Breast epithelium (tissue), 4 donors: ENCODE measurements at regions not wholly inside any gene's neighbourhood (a gene's known extent, or its start where the extent isn't known, plus 50 kb on each side); places are given as distances from the start of the nearest gene placed in this dataset.
A peak's percentile ranks its signal among the peaks of the same experiment; 100 is the strongest.

Experiments used
- DNase-seq, 2 donors: peaks; one replicate each; pipeline ENCODE4 v3.0.0-alpha.2; 2019; ENCODE audit warnings: low spot score in 2 of 2
- H3K27ac ChIP-seq, 2 donors: fragments of 200-600 bp; sonication (generic) in 1 of 2; one replicate each; pipeline ENCODE4 v1.5.1; 2016 to 2019; ENCODE audit warnings: mild to moderate bottlenecking in 1 of 2
- H3K27me3 ChIP-seq, 2 donors: fragments of 200-600 bp; sonication (generic) in 1 of 2; one replicate each; pipeline versions ENCODE4 v1.5.1 to v1.6.0; 2017 to 2019; ENCODE audit warnings: control low read depth in 1 of 2, mild to moderate bottlenecking in 1 of 2
- H3K36me3 ChIP-seq: fragments of 200-600 bp; one replicate; pipeline ENCODE4 v1.5.1; 2019
- H3K4me1 ChIP-seq, 2 donors: fragments of 200-600 bp; sonication (generic); one replicate each; pipeline ENCODE4 v1.5.1; 2016 to 2019; ENCODE audit warnings: control low read depth in 1 of 2
- H3K4me3 ChIP-seq, 3 donors: fragments of 200-600 bp; sonication (generic); 1 replicate in 2 of 3; 2 replicates in 1 of 3; pipeline ENCODE4 v1.5.1; 2016 to 2019; ENCODE audit warnings: mild to moderate bottlenecking in 3 of 3, moderate library complexity in 2 of 3
- H3K9me3 ChIP-seq, 2 donors: fragments of 200-600 bp; sonication (generic) in 1 of 2; one replicate each; pipeline ENCODE4 v1.5.1; 2016 to 2019; ENCODE audit warnings: control low read depth in 1 of 2
- POLR2A ChIP-seq: fragments of 450-650 bp; IDR thresholded peaks from one replicate; pipeline ENCODE4 v1.6.1; 2016; ENCODE audit warnings: antibody characterized with exemption, mild to moderate bottlenecking, moderate library complexity
- POLR2AphosphoS5 ChIP-seq, 3 donors: sonication (generic); formaldehyde crosslinking; IDR thresholded peaks; one replicate each; pipeline ENCODE4 v1.6.1; 2017; ENCODE audit warnings: antibody characterized with exemption in 3 of 3
- intact Hi-C: fragments of 100-400 bp; cut with DNase I; formaldehyde crosslinking; loops from one replicate; pipeline ENCODE4 v1.15.1; 2023; ENCODE audit warnings: low total_unique reads
- TF ChIP-seq, protein P1 (sequence below), 3 donors: fragments of 450-650 bp; IDR thresholded peaks; one replicate each; pipeline ENCODE4 v1.5.1; 2016 to 2017; ENCODE audit warnings: antibody characterized with exemption in 3 of 3, mild to moderate bottlenecking in 3 of 3, moderate library complexity in 3 of 3

DNA sequence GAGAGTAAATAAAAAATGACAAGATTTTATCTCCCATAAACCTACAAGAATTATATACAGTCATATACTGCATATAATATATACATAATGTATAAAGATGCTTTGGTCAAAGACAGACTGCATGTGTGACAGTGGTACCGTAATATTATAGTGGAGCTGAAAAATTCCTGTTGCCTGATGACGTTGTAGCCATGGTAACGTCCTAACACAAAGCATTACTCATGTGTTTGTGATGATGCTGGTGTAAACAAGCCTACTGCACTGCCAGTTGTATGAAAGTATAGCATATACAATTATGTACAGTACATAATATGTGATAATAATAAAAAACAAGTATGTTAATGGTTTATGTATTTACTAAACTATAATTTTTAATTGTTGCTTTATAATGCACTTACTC lies 245.2 kb upstream of the CENPE start:
- no peak for DNase-seq
- intact Hi-C loops, result no loop called here
- H3K9me3 ChIP-seq, result no peaks in the 10 kb centered on the region
- no peaks in the 10 kb centered on the region for H3K36me3 ChIP-seq
- H3K27ac ChIP-seq, result no peak overlapping the region
- no peak overlapping the region for H3K4me3 ChIP-seq
- TF ChIP-seq POLR2AphosphoS5 (IDR thresholded peaks at IDR 0.05), result no peak
- no peak for TF ChIP-seq POLR2A
- TF ChIP-seq, protein P1, sequence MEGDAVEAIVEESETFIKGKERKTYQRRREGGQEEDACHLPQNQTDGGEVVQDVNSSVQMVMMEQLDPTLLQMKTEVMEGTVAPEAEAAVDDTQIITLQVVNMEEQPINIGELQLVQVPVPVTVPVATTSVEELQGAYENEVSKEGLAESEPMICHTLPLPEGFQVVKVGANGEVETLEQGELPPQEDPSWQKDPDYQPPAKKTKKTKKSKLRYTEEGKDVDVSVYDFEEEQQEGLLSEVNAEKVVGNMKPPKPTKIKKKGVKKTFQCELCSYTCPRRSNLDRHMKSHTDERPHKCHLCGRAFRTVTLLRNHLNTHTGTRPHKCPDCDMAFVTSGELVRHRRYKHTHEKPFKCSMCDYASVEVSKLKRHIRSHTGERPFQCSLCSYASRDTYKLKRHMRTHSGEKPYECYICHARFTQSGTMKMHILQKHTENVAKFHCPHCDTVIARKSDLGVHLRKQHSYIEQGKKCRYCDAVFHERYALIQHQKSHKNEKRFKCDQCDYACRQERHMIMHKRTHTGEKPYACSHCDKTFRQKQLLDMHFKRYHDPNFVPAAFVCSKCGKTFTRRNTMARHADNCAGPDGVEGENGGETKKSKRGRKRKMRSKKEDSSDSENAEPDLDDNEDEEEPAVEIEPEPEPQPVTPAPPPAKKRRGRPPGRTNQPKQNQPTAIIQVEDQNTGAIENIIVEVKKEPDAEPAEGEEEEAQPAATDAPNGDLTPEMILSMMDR (IDR thresholded peaks at IDR 0.05), result no peak
- no peaks in the 10 kb centered on the region for H3K4me1 ChIP-seq
- H3K27me3 ChIP-seq, result no peaks in the 10 kb centered on the region

DNA sequence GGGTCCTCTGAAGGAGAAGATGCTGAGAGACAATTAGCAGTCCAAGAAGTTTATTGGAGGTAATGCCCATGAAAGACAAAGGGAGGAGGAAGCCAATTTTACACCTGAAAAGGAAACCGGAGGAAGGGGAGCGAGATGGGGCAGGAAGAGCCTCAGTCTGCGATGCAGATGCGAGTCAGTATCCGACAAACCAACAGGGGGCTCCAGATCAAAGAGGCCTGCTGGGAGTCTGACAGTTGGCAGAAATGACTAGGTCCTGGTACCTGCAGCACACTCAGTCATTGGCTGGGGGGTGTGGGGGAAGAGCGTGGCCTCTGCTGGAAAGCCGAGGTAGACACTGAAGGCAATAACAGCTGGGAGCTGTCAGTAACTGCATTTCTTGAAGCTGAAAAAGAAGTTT lies 231.1 kb upstream of the CENPE start:
- Histone ChIP-seq H3K27ac (no peak overlapping the region), H3K36me3 (no peaks in the 10 kb centered on the region), H3K4me1 (no peaks in the 10 kb centered on the region), H3K4me3 (no peak overlapping the region), H3K9me3 (no peaks in the 10 kb centered on the region), H3K27me3 (no peaks in the 10 kb centered on the region)
- DNase-seq, result no peak
- intact Hi-C loops, result loop anchor here (1.0 kb wide), 1 partner anchor 10 kb away; no protein-coding TSS in a partner anchor
- no peak for TF ChIP-seq POLR2A

DNA sequence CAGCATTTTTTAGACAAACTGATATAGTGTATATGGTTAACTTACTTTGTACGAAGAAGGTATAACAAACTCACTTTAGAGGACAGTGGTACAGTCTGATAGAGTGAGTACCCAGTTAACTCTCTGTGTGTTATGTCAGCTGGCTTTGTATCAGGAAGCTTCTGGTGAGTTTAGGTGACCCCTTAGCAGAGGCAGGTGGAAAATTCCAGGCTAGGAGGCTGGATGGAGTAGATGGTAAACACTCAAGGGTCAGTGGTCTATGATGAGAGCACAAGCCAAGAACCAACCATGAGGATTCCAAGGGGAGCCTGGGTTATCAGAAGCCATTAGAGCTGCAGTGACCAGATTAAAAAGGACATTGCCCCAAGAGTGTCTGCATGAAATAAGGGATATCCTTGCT lies 227.3 kb upstream of the CENPE start:
- no peaks in the 10 kb centered on the region for H3K36me3 ChIP-seq
- intact Hi-C loops, result no loop called here
- H3K9me3 ChIP-seq, result no peaks in the 10 kb centered on the region
- H3K27ac ChIP-seq, result peak overlapping the region in 1 of 2 donors; percentile 63
- no peak for DNase-seq
- H3K4me1 ChIP-seq, result no peaks in the 10 kb centered on the region
- no peak overlapping the region for H3K4me3 ChIP-seq
- no peaks in the 10 kb centered on the region for H3K27me3 ChIP-seq
- TF ChIP-seq POLR2A (no peak), POLR2AphosphoS5 (IDR thresholded peaks at IDR 0.05) (no peak)
- TF ChIP-seq, protein P1 (IDR thresholded peaks at IDR 0.05), result no peak

DNA sequence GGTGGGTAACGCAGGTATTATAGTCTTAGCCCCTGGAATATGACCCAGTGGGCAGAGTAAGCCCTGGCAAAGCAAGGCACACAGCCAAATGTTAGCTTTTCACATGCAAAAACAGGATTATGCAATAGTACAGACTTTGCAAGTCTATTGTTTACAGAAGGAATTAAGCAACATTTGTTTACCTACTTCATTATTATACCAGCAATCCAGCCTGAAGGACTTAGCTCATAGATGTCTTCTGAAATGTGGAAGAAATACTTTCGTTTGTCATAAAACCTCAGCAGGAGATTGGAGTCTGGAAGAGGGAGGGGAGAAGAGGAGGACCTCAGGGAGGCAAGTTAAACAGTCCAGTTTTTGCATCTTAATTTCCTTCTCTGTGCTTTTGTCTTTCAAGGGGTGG lies 226.7 kb upstream of the CENPE start:
- no peak for DNase-seq
- Histone ChIP-seq H3K27me3 (no peaks in the 10 kb centered on the region), H3K4me1 (no peaks in the 10 kb centered on the region), H3K27ac (peak overlapping the region in 1 of 2 donors; percentile 63), H3K4me3 (no peak overlapping the region), H3K9me3 (no peaks in the 10 kb centered on the region), H3K36me3 (no peaks in the 10 kb centered on the region)
- intact Hi-C loops, result no loop called here
- TF ChIP-seq POLR2AphosphoS5 (IDR thresholded peaks at IDR 0.05) (no peak), POLR2A (no peak)
- TF ChIP-seq, protein P1 (IDR thresholded peaks at IDR 0.05), result no peak

DNA sequence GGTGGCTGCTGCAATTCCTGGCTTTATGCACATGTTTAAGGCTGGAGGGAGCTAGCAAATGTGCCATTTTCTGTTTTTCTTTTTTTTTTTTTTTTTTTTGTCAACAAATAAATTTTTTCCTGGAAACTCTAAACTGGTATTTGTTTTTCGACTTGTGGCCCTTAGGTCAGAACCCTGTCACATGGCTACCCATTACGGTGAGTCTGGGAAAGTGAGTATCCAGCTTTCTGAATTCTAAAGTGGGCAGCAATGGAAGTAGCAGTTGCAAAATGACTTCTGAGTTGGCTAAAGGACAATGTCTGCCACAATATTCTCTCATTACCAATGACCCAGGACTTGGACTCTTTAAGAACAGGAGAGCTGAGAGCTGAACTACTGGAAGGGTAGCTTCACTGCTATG lies 225.1 kb upstream of the CENPE start:
- H3K36me3 ChIP-seq, result no peaks in the 10 kb centered on the region
- H3K4me3 ChIP-seq, result no peak overlapping the region
- no peak for DNase-seq
- H3K27me3 ChIP-seq, result no peaks in the 10 kb centered on the region
- TF ChIP-seq POLR2A, result no peak
- no peak for TF ChIP-seq POLR2AphosphoS5 (IDR thresholded peaks at IDR 0.05)
- TF ChIP-seq, protein P1 (IDR thresholded peaks at IDR 0.05), result no peak
- no peaks in the 10 kb centered on the region for H3K9me3 ChIP-seq
- H3K4me1 ChIP-seq, result no peaks in the 10 kb centered on the region
- intact Hi-C loops, result no loop called here
- no peak overlapping the region for H3K27ac ChIP-seq
